ENCODE measurements at regions not wholly inside any gene's neighbourhood (a gene's known extent, or its start where the extent isn't known, plus 50 kb on each side); places are given as distances from the start of the nearest gene placed in this dataset.

- intact Hi-C loops (cut with micrococcal nuclease), result no loop called here
- no peaks in the 10 kb centered on the region for H3K4me1 Mint-ChIP-seq (ENCODE audit: low read depth)
- H3K27ac Mint-ChIP-seq, result no peak overlapping the region
- ChIA-PET POLR2A (no interaction called here), CTCF (no interaction called here)
- peaks cover under 1% of the 10 kb centered on the region for H3K27me3 Mint-ChIP-seq
- no peaks in the 10 kb centered on the region for H3K36me3 Mint-ChIP-seq (ENCODE audit: low read depth)
- H3K9me3 Mint-ChIP-seq, result no peaks in the 10 kb centered on the region
- ATAC-seq (no peak), DNase-seq (no peak)
- no peak overlapping the region for H3K4me3 Mint-ChIP-seq
- no peak for TF ChIP-seq CTCF (IDR thresholded peaks at IDR 0.05)
Measured at GRCh38 chr10:124324856-124325632, 93.7 kb downstream of the OAT start.

DNA sequence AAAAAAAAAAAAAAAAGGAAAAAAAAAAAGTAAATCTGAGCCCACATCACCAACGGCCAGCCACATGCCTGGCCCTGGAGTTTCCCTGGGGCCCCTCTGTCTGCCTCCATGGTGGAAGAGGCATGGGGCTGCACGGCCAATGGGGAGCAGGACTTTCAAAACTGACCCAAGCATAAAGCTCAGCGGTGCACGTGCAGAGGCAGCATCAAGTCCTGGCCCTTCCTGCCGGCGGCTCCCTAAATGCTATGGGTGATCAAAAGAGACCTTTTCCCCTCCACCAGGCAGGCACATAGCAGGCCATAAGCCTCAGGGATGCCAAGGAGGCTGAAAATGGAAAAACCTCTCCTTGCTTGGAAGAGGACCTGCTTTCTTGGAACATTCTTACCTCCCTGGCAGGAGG lies 94.3 kb downstream of the OAT start:
- Mint-ChIP-seq H3K4me1 (ENCODE audit: low read depth) (no peaks in the 10 kb centered on the region), H3K36me3 (ENCODE audit: low read depth) (no peaks in the 10 kb centered on the region), H3K27me3 (no peaks in the 10 kb centered on the region), H3K9me3 (no peaks in the 10 kb centered on the region), H3K27ac (no peak overlapping the region), H3K4me3 (no peak overlapping the region)
- intact Hi-C loops (cut with micrococcal nuclease), result no loop called here
- TF ChIP-seq CTCF (IDR thresholded peaks at IDR 0.05), result no peak
- CTCF ChIA-PET, result no interaction called here
- POLR2A ChIA-PET, result no interaction called here
- DNase-seq (no peak), ATAC-seq (no peak)

DNA sequence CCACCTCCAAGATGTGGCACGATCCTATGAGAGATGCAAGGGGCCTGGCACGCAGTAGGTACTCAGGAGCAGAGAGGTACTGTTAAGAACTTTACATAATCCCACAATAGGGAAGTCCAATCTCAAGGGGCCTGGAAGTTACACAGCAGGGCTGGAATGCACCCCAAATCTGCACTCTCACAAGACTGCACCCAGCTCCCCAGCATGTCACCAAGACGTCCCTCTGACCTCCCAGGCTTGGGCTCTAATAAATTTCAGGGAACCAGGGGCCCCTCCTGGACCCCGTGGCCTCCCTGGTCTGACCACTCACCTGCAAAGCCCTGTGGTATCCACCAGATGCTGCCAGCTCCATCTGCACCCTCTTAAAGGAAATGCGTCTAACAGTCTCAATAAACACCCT lies 94.9 kb downstream of the OAT start:
- ChIA-PET CTCF (no interaction called here), POLR2A (no interaction called here)
- TF ChIP-seq CTCF (IDR thresholded peaks at IDR 0.05), result no peak
- no peaks in the 10 kb centered on the region for H3K27me3 Mint-ChIP-seq
- no peaks in the 10 kb centered on the region for H3K36me3 Mint-ChIP-seq (ENCODE audit: low read depth)
- H3K4me1 Mint-ChIP-seq (ENCODE audit: low read depth), result no peaks in the 10 kb centered on the region
- no peak for ATAC-seq
- intact Hi-C loops (cut with micrococcal nuclease), result no loop called here
- no peaks in the 10 kb centered on the region for H3K9me3 Mint-ChIP-seq
- H3K4me3 Mint-ChIP-seq, result no peak overlapping the region
- DNase-seq, result no peak
- no peak overlapping the region for H3K27ac Mint-ChIP-seq

- TF ChIP-seq CTCF (IDR thresholded peaks at IDR 0.05), result no peak
- Mint-ChIP-seq H3K36me3 (ENCODE audit: low read depth) (no peaks in the 10 kb centered on the region), H3K9me3 (no peaks in the 10 kb centered on the region), H3K27ac (no peak overlapping the region), H3K4me3 (no peak overlapping the region), H3K4me1 (ENCODE audit: low read depth) (no peaks in the 10 kb centered on the region), H3K27me3 (no peaks in the 10 kb centered on the region)
- ATAC-seq, result no peak
- intact Hi-C loops (cut with micrococcal nuclease), result no loop called here
- DNase-seq, result no peak
- CTCF ChIA-PET, result no interaction called here
- POLR2A ChIA-PET, result no interaction called here
Measured at GRCh38 chr10:124323111-124323725, 95.5 kb downstream of the OAT start.

GRCh38 chr10:124322191-124322980 lies 96.3 kb downstream of the OAT start:
- H3K27ac Mint-ChIP-seq, result no peak overlapping the region
- ChIA-PET CTCF (no interaction called here), POLR2A (no interaction called here)
- no peak for DNase-seq
- no peak for TF ChIP-seq CTCF (IDR thresholded peaks at IDR 0.05)
- no peak for ATAC-seq
- no peaks in the 10 kb centered on the region for H3K9me3 Mint-ChIP-seq
- intact Hi-C loops (cut with micrococcal nuclease), result no loop called here
- H3K27me3 Mint-ChIP-seq, result no peaks in the 10 kb centered on the region
- H3K36me3 Mint-ChIP-seq (ENCODE audit: low read depth), result no peaks in the 10 kb centered on the region
- no peaks in the 10 kb centered on the region for H3K4me1 Mint-ChIP-seq (ENCODE audit: low read depth)
- no peak overlapping the region for H3K4me3 Mint-ChIP-seq

Measured in activated CD8-positive, alpha-beta T cell treated with anti-CD3 and anti-CD28 coated beads for 36 hours (primary cell).